Activated T-cell treated with anti-CD3 and anti-CD28 coated beads for 1 hour (primary cell): ENCODE measurements at regions not wholly inside any gene's neighbourhood (a gene's known extent, or its start where the extent isn't known, plus 50 kb on each side); places are given as distances from the start of the nearest gene placed in this dataset.

Experiments used
- DNase-seq: peaks from one replicate; pipeline ENCODE4 v3.0.0-alpha.2; 2020; ENCODE audit warnings: low read depth

DNA sequence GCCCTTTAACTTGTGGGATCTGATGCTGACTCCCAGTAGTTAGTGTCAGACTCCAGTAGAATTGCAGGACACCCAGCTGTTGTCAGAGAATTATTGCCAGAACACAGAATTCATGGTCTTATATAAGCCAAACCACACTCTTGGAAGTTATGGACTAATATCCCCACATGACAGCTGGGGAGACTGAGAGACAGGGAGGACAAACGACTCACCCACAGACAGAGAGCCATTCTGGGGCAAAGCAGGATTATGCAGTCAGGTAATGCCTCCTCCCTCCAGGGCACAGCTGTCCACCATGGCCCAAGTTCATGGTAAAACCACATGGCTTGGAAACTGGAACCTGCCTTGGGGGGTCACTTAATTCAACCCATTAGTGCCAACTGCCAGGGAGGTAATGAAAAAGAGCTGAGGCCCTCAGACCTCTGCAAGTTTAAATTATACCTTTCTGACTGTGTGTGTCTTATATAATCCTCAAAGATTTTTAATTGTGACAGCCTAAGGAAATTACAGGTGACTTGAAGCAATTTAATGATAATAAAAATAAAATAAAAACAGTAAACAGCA is 299.5 kb downstream of the BUD13 start:
- DNase-seq: no peak

DNA sequence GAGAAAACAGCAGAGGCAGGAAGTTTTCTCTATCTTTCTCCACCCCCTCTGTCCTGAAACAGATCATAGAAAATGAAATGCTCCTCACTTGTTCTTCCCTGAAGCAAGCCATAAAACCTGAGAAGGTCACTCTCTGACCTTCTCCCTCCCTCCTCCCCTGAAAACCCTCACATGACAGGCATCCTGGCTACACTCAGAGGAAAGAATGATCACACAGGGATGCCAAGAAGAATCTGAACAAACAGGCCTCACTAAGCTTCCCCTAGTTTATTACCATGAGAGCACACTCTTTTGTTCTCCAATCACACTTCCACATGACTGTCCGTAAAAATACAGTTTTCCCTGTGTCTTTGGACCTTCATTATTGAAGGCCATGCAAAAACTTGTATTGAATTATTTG is 300.1 kb downstream of the BUD13 start:
- no peak for DNase-seq

DNA sequence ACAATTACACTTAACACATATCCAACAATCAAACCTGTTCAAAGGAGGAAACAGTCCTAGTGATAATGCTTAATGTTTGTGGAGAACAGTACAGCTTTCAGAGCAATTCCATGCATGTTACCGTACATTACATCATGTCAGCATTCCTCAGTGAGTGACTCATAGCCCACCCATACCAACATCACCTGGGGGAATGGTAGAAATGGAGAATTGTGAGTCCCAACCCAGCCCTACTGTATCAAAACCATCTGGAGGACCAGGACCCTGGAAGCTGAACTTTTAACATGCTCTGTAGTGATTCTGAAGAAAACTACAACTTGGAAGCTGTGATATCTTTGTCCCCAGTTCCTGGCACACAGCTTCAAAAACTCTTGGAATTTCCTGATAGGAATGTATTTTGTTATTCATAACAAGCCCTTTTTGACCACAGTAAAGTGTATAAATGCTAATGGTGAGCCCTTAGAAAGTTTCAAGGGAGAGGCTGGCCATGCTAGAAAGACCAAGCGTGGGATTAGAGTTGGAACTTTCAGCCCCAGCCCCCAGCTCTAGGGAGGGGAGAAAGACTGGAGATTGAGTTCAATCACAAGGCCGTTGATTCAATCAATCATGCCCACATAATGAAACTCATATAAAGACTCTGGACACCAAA is 301.1 kb downstream of the BUD13 start:
- no peak for DNase-seq

DNA sequence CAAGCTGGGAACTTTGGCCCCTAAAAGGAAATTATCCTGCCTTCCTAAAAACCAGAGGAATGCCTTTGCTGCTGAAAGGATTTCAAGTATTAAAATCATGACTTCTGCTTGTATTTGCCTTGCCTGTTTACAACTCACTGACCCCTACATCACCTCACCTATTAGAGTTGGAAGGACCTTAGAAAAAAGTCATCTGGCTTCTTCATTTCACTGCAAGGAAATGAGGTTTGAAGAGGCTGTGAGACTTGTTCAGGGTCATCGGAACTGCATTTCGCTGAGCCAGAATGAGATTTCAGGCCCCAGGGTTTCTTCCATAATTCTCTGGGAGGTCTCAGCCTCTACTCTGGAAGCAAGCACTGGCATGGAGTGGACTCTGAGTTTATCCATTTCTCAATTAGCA is 304.1 kb downstream of the BUD13 start:
- DNase-seq: no peak

DNA sequence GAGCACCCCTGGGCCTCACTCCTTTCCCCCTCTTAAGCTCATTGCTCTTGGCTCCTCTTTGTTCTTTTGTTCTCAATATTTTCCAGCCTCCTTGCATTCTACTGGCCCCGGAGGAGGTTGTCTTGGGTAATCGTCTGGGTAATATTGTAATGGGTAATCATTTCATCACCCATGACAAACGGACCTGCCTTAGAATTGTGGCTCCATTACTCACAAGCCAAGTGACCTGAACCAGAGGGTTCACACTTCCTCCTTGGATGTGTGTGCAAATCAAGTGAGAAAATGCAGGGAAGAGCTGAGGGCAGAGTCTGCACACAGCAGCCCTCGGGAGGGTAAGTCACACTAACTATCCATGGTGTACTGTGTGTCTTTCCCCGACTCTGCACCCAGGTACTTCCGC is 305.0 kb downstream of the BUD13 start:
- DNase-seq: no peak

DNA sequence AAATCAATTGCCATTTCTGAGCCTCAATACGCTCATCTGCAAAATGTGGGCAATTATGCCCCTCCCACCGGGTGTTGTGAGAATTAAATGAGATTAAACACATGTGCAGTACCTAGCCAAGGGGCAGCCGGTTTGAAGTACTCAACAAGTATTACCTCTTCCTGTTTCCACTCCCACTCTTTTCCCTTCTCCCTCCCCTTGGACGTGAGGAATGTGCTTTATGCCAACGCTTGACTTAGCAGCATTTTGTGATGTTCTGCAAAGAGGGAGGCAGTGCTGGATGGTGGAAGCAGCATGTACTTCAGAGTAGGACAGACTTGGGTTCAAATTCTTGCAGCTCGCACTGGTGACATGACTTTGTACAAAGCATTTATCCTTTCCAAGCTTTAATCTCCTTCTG is 306.0 kb downstream of the BUD13 start:
- no peak for DNase-seq

DNA sequence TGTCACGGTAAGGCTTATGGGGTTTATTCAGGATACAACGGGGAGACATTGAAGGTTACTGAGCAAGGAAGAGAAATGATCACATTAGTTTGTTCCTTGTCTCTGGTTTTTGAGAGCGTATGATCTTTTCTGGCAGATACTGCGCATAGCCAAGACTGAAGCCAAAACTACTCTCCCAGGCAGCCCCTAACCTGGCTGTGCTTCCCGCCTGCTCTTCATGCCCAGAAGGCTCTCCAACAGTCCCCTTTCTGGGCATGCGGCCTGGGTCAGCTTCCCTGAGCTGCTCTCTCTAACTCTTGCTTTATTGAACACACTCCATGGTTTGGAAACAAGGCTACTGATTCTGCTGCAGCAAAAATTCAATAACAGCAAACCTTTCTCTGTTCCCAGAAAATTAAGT is 306.6 kb downstream of the BUD13 start:
- no peak for DNase-seq

DNA sequence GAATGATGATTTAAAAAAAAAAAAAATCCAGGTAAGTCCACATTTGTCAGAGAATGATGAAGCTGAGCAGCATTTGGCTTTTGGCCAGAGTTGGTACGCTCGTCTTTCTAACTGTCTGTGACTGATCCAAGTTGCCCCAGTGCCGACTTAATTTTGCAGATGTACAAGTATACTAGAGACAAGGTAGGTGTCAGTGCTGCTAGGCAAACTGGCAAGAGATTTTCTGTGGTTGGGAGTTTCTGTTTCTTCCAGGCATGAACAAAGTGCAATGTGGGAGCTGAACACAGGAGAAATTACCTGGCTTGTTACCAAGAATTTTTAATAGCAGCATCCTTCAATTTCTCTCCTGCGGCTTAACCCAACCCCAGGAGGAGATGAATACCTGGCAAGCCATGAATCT is 307.7 kb downstream of the BUD13 start:
- DNase-seq: no peak

DNA sequence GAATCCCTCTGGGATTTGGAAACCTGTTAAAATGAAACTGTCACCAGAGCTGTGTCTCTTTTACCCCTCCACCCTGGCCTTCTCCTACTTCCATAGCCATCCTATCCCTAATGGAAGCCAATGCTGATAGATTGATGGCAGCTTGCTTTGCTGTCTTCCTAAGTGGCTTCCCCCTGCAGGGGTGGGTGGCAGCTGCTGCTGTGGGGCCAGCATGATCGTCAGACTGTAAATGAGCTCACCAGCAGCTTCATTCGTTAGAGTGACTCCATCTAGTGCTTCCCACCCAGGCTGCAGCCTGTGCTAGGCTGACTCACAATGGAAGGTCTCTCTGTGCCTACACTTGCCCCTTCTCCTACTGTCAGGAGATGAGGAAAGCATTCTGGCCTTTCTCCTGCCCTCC is 311.0 kb downstream of the BUD13 start:
- DNase-seq: no peak

DNA sequence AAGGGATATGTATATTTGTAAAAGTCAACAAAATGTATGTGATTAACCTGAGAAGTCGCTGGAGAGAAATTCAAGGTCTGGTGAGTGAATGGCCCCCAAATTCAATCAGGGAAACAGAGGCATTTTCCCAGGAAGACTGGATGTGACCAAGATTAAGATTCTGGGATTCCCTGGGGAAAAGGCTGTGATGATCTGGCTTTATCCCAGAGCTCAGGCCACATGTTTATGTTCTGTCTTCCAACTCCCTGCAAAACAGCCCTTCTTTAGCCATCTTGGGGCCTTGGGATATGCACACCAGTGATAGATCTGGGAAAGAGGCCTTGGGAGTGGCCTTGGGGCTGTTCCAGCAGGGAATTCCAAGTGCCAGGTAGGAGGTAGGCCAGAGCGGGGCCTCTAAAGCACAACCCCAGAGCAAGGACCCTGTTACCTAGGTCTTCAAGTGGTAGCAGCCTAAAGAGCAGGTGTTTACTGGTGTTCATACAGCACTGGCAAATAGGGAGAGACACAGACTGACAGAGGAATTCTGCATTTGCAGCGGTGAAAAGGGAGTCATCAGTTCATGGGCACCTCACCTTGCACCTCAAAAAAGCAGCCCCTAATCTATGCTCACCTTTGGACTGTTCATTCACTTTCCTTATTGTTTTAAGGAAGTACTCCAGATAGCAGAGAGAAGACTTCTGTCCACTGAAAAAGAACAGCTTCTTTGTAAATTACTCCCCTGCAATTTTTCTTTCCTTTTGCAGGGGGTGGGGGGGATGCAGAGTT is 312.4 kb downstream of the BUD13 start:
- no peak for DNase-seq

DNA sequence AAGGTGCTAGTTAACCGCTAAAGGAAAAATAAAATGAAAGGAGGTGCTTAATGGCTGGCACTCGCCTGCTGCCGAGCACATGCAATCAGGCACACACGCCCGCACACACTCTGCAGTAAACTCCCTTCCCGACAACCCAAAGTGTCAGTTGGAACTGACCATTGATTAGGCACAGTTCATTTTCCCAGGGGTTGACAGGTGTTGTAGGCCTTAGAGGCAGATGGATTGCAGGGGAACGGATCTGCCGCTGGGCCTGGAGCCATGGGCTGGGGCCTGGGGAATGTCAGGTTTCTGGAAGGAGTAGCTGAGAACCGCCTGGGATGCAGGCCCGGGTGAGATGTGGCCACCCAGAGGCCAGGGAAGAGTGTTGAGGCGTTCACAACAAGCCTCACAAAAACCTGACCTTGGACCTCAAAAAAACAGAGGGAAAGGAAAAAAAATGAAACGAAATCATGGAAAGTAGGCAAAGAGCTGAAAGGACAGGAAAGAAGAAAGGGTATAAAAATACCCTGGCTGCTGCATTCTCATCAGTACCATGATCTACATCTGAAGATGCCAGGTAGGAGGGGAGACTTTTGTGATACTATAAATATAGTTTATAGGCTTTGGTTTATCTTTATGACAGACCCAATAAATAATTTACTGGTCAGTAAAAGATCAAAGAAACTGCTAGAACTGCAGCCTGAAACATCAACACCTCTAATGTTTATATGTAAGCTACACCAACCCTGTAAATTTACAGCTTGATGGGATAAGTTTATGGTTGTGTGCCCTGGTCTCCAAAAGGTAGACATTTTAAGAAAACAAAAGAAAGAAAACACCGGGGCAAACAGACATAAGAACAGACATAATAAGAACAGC is 313.4 kb downstream of the BUD13 start:
- no peak for DNase-seq

DNA sequence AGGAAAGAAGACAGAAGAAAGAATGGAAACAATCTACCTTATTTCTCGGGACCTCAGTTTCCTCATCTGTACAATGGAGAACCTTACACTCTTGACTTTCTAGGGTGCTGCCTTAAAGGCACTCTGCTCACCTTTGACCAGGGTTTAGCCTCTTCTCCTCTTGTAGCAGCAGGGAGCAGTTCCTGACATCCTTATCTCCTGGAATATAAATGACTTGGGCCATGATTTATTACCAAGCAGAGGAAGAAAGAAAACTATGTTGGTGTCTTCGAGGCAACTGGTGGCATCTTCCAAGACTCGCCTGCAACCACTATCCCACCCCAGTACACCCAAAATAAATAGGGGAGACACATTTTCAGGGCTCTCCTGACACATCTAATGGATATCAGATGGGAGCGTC is 314.2 kb downstream of the BUD13 start:
- no peak for DNase-seq

DNA sequence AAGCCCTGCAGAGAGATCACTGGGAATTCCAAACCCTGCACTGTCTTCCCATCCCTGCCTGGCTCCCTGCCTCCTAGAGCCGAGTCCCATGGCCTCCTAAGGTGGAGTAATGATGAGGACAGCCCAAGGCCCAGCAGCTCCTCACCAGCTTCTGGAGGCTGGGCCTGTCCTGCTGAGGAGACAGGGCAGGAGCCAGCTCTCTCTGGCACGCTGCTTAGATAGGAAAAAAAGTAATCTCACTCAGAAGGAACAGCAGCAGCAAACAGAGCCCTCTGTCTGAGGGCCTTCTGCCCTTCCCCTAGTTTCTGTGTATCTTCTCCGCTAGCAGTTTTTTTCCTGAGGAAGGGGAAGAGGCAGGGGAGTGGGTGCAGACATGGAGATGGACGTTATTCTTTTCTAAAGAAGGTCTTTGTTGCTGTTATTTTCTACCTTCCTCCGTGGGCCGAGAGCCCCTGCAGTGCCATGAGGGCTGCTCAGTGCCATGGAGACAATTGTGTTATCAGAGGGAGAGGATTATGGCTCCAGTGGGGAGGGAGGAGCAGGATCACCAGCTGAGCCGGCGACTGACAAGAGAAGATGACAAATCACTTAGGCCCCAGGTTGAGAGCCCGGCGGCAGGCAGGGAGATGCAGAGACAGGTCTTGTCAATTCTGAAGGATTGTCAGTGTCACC is 315.3 kb downstream of the BUD13 start:
- no peak for DNase-seq

DNA sequence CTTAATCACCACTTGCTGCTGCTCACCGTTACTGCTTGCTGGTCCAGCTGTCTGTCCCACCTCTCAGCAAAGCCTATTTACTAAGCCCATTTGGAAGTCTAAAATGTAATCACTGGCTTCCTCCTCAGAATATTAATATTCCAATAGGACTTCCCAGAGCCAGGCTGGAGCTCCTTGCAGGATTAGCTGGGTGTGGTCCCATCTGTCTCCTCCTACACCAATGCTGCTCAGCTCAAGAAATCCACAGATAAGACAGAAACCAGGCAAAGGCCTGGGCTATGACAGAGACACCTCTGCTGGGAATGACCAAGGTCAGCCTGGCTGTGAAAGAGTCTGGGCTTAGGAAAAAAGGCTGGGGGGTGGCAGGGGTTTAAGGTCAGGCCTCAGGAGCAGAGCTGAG is 317.8 kb downstream of the BUD13 start:
- no peak for DNase-seq

DNA sequence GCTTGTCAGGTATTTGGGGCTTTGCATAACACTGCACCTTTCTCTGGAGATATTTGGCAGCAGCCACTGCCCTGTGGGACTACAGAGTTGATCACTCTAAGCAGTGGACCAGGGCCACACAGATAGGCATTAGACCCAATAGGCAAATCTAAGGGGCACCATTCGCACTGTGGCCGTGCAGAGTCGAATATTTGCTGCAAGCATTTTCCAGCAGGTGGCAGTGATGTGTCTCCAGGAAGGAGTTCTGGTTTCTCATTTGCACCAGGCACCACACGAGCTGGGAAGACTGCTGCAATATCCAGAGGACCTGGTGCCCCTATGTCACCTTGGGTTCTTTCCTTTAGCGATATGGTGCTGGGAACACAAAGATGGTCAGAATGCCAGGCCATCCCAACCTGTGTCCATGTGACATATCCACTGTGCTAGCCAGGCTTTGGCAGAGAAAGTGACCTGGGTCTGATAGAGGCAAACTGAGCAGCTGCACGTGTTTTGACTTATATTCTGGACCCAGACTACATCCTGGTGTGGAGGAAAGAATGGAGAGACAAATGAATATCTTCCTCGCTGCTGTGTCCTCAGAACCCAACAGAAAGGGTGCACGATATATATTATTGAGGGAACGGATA is 318.7 kb downstream of the BUD13 start:
- no peak for DNase-seq

DNA sequence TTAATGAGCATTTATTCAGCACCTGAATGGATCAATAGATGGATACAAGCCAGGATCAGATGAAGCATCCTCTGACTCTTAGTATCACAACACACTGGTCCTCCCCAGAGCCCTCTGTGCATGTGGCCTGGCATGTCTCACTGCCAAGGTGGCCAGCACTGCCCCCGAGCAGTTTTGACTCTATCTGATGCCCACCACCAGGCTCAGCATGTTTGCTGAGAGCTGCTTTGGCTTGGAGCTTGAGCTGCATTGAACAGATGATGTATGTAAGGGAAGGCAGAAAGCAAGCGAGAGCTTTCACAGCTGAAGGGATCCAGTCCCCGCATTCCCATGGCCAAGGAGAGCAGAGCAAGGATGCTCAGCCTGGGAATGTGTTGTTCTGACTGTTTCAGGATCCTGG is 320.3 kb downstream of the BUD13 start:
- no peak for DNase-seq

DNA sequence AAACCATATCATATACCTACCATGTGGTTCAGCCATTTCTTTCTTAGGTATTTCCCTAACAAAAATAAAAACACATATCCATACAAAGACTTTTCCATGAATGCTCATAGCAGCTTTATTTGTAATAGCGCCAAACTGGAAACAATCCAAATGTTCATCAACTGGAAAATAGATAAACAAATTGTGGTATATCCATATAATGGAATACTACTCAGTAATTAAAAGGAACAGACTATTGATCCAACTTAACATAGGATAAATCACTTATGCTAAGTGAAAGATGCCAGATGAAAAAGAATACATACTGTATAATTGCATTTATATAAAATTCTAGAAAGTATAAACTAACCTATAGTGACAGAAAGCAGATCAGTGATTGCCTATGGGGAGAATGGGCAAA is 323.3 kb downstream of the BUD13 start:
- no peak for DNase-seq

DNA sequence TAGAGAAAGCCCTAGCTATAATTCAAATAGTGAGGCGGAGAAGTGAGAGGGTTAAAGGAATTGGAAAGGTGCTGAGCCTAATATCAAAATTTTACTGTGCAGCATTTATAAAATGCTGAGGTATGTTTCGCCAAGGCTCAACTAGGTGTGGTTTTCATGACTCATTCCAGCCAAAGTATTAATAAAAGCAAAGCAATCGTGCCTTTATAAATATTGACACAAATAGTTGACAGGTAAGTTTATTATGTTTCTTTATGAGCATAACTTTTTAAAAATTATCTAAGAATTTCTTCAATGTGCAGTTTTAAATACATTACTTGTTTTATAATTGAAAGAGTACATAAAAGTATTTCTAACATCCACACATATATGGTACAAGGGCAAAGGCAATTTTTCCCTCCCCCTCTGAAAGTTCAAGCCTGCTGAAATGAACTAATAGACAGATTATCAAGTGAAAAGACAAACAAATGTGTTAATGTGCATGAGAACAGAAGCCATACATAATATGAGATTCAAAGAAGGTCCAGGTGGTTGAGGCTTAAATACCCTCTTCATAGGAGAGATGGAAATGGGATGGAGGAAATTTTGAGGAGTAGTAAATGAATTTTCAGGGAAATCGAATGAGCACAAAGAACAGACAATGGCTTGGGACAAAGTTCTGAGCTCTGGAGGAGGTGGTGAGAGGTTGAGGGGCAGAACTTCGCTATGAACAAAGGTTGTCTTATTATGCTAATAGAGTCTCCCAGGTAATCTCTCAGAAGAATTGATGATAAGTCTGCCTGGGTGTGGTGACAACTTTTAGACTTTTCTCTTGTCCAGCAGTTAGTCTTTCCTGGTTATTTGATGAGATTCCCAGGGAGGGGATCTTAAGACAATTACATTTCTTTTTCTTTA is 326.5 kb downstream of the BUD13 start:
- no peak for DNase-seq

DNA sequence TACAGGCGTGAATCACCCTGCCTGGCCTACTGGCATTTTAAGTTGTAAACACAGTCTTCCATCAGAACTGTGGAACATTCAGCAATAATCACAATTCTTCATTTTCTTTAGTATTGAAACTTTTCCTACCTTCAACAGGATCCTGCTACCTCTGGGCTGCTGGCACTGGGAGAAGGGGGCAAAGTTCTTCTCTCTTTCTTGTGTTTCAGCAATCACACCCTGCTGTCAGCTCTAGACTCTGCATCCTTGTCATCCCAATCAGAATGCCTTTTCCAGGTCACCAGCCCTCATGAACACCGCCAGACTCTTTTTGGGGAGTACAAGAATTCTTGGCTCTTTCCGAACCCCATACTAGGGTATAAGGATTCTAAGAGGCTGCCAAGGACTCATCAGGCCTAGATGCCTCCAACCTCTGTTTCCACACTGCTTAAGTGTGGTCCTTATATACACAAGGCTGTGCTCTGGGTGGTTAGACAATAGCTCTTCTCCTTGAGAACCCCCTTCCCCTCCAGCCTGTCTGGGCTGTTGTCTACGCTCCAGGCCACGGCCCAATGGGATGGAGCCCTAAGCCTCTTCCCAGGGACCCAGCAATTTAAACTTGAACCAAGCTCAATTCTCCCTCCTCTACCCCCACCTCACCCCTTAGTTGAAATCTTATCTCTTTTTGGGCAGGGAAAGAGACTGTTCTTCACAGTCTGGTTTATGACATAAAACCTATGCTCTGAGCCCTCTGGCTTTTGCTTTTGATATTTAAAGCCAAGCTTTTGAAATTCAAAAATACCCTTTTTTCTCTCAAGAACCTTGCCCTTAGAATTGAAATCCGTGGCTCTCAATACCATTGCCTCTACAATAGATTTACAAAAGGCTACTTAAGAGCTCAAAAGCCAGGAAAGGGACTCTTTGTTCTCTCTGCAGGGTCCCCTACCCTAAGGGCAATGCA is 327.4 kb downstream of the BUD13 start:
- no peak for DNase-seq
